ENCODE measurements at regions not wholly inside any gene's neighbourhood (a gene's known extent, or its start where the extent isn't known, plus 50 kb on each side); places are given as distances from the start of the nearest gene placed in this dataset.

GRCh38 chr5:135688385-135688784 is 109.6 kb upstream of the CXCL14 start:
- Mint-ChIP-seq H3K4me3 (no peak overlapping the region), H3K27ac (no peak overlapping the region), H3K27me3 (peaks cover 3% of the 10 kb centered on the region), H3K9me3 (no peaks in the 10 kb centered on the region), H3K36me3 (no peaks in the 10 kb centered on the region), H3K4me1 (no peaks in the 10 kb centered on the region)
- DNase-seq (no peak), ATAC-seq (ENCODE audit: low read depth) (no peak)
- POLR2A ChIA-PET = no interaction called here

- peaks cover 5% of the 10 kb centered on the region for H3K9me3 Mint-ChIP-seq
- H3K27me3 Mint-ChIP-seq = peaks cover 3% of the 10 kb centered on the region
- H3K27ac Mint-ChIP-seq = no peak overlapping the region
- no peak overlapping the region for H3K4me3 Mint-ChIP-seq
- DNase-seq (no peak), ATAC-seq (ENCODE audit: low read depth) (no peak)
- no peaks in the 10 kb centered on the region for H3K4me1 Mint-ChIP-seq
- POLR2A ChIA-PET = no interaction called here
- H3K36me3 Mint-ChIP-seq = no peaks in the 10 kb centered on the region
Measured at GRCh38 chr5:135683189-135683588, 104.4 kb upstream of the CXCL14 start.

- Mint-ChIP-seq H3K4me1 (no peaks in the 10 kb centered on the region), H3K36me3 (no peaks in the 10 kb centered on the region), H3K27ac (no peak overlapping the region), H3K27me3 (peaks cover 7% of the 10 kb centered on the region), H3K9me3 (peaks cover 5% of the 10 kb centered on the region), H3K4me3 (no peak overlapping the region)
- POLR2A ChIA-PET = no interaction called here
- DNase-seq = no peak
- no peak for ATAC-seq (ENCODE audit: low read depth)
Measured at GRCh38 chr5:135680713-135681112, 101.9 kb upstream of the CXCL14 start.

GRCh38 chr5:135678640-135679268 is 100.0 kb upstream of the CXCL14 start:
- no peak for ATAC-seq (ENCODE audit: low read depth)
- no peaks in the 10 kb centered on the region for H3K4me1 Mint-ChIP-seq
- DNase-seq = no peak
- no peak overlapping the region for H3K4me3 Mint-ChIP-seq
- H3K9me3 Mint-ChIP-seq = peaks cover 5% of the 10 kb centered on the region
- peaks cover 14% of the 10 kb centered on the region for H3K27me3 Mint-ChIP-seq
- no peak overlapping the region for H3K27ac Mint-ChIP-seq
- H3K36me3 Mint-ChIP-seq = no peaks in the 10 kb centered on the region
- POLR2A ChIA-PET = no interaction called here

- H3K36me3 Mint-ChIP-seq = no peaks in the 10 kb centered on the region
- ATAC-seq (ENCODE audit: low read depth) (no peak), DNase-seq (no peak)
- H3K27ac Mint-ChIP-seq = no peak overlapping the region
- H3K4me1 Mint-ChIP-seq = no peaks in the 10 kb centered on the region
- H3K9me3 Mint-ChIP-seq = no peaks in the 10 kb centered on the region
- POLR2A ChIA-PET = no interaction called here
- H3K27me3 Mint-ChIP-seq = peaks cover 19% of the 10 kb centered on the region
- no peak overlapping the region for H3K4me3 Mint-ChIP-seq
Measured at GRCh38 chr5:135671966-135672365, 93.2 kb upstream of the CXCL14 start.

- no peaks in the 10 kb centered on the region for H3K4me1 Mint-ChIP-seq
- POLR2A ChIA-PET = no interaction called here
- no peak overlapping the region for H3K27ac Mint-ChIP-seq
- no peak overlapping the region for H3K4me3 Mint-ChIP-seq
- ATAC-seq (ENCODE audit: low read depth) (no peak), DNase-seq (no peak)
- no peaks in the 10 kb centered on the region for H3K36me3 Mint-ChIP-seq
- no peaks in the 10 kb centered on the region for H3K9me3 Mint-ChIP-seq
- peaks cover 17% of the 10 kb centered on the region for H3K27me3 Mint-ChIP-seq
Measured at GRCh38 chr5:135671052-135671705, 92.4 kb upstream of the CXCL14 start.

GRCh38 chr5:135670588-135670987 is 91.8 kb upstream of the CXCL14 start:
- no peak for ATAC-seq (ENCODE audit: low read depth)
- peaks cover 14% of the 10 kb centered on the region for H3K27me3 Mint-ChIP-seq
- H3K36me3 Mint-ChIP-seq = no peaks in the 10 kb centered on the region
- POLR2A ChIA-PET = no interaction called here
- H3K27ac Mint-ChIP-seq = no peak overlapping the region
- no peak for DNase-seq
- no peaks in the 10 kb centered on the region for H3K4me1 Mint-ChIP-seq
- no peaks in the 10 kb centered on the region for H3K9me3 Mint-ChIP-seq
- H3K4me3 Mint-ChIP-seq = no peak overlapping the region

- no peak for ATAC-seq (ENCODE audit: low read depth)
- no peak for DNase-seq
- H3K9me3 Mint-ChIP-seq = no peaks in the 10 kb centered on the region
- peaks cover 10% of the 10 kb centered on the region for H3K27me3 Mint-ChIP-seq
- no peaks in the 10 kb centered on the region for H3K4me1 Mint-ChIP-seq
- H3K27ac Mint-ChIP-seq = no peak overlapping the region
- no peak overlapping the region for H3K4me3 Mint-ChIP-seq
- H3K36me3 Mint-ChIP-seq = no peaks in the 10 kb centered on the region
- POLR2A ChIA-PET = no interaction called here
Measured at GRCh38 chr5:135669416-135669815, 90.6 kb upstream of the CXCL14 start.

- Mint-ChIP-seq H3K4me3 (no peak overlapping the region), H3K27ac (no peak overlapping the region), H3K36me3 (no peaks in the 10 kb centered on the region), H3K4me1 (no peaks in the 10 kb centered on the region), H3K9me3 (no peaks in the 10 kb centered on the region), H3K27me3 (peaks cover 4% of the 10 kb centered on the region)
- POLR2A ChIA-PET = no interaction called here
- DNase-seq (no peak), ATAC-seq (ENCODE audit: low read depth) (no peak)
Measured at GRCh38 chr5:135667673-135668072, 88.9 kb upstream of the CXCL14 start.

GRCh38 chr5:135667204-135667603 is 88.4 kb upstream of the CXCL14 start:
- Mint-ChIP-seq H3K27ac (no peak overlapping the region), H3K4me1 (no peaks in the 10 kb centered on the region), H3K27me3 (peaks cover 4% of the 10 kb centered on the region), H3K4me3 (no peak overlapping the region), H3K36me3 (no peaks in the 10 kb centered on the region), H3K9me3 (no peaks in the 10 kb centered on the region)
- ATAC-seq (ENCODE audit: low read depth) (no peak), DNase-seq (no peak)
- POLR2A ChIA-PET = no interaction called here

- H3K9me3 Mint-ChIP-seq = peaks cover 5% of the 10 kb centered on the region
Measured at GRCh38 chr5:135662683-135663082, 83.9 kb upstream of the CXCL14 start.

GRCh38 chr5:135662061-135662481 is 83.3 kb upstream of the CXCL14 start:
- Mint-ChIP-seq H3K27me3 (peaks cover 2% of the 10 kb centered on the region), H3K9me3 (peaks cover 5% of the 10 kb centered on the region), H3K4me3 (no peak overlapping the region), H3K36me3 (no peaks in the 10 kb centered on the region), H3K4me1 (no peaks in the 10 kb centered on the region), H3K27ac (no peak overlapping the region)
- POLR2A ChIA-PET = no interaction called here
- ATAC-seq (ENCODE audit: low read depth) = no peak
- no peak for DNase-seq

More at GRCh38 chr5:135662683-135663082, 83.9 kb upstream of the CXCL14 start:
- no peak overlapping the region for H3K27ac Mint-ChIP-seq
- ATAC-seq (ENCODE audit: low read depth) (no peak), DNase-seq (no peak)
- peaks cover 2% of the 10 kb centered on the region for H3K27me3 Mint-ChIP-seq
- no peak overlapping the region for H3K4me3 Mint-ChIP-seq
- POLR2A ChIA-PET = no interaction called here
- H3K4me1 Mint-ChIP-seq = no peaks in the 10 kb centered on the region
- no peaks in the 10 kb centered on the region for H3K36me3 Mint-ChIP-seq

GRCh38 chr5:135660826-135661575 is 82.2 kb upstream of the CXCL14 start:
- Mint-ChIP-seq H3K4me1 (no peaks in the 10 kb centered on the region), H3K4me3 (no peak overlapping the region), H3K27ac (no peak overlapping the region), H3K9me3 (peaks cover 5% of the 10 kb centered on the region), H3K27me3 (no peaks in the 10 kb centered on the region), H3K36me3 (no peaks in the 10 kb centered on the region)
- ATAC-seq (ENCODE audit: low read depth) (no peak), DNase-seq (no peak)
- POLR2A ChIA-PET = no interaction called here

Measured in activated naive CD8-positive, alpha-beta T cell treated with anti-CD3 and anti-CD28 coated beads, Interleukin-2, amount 10 ng/mL, durations not matched to agents 7 days and 5 days (primary cell).